ENCODE measurements at regions not wholly inside any gene's neighbourhood (a gene's known extent, or its start where the extent isn't known, plus 50 kb on each side); places are given as distances from the start of the nearest gene placed in this dataset.

DNA sequence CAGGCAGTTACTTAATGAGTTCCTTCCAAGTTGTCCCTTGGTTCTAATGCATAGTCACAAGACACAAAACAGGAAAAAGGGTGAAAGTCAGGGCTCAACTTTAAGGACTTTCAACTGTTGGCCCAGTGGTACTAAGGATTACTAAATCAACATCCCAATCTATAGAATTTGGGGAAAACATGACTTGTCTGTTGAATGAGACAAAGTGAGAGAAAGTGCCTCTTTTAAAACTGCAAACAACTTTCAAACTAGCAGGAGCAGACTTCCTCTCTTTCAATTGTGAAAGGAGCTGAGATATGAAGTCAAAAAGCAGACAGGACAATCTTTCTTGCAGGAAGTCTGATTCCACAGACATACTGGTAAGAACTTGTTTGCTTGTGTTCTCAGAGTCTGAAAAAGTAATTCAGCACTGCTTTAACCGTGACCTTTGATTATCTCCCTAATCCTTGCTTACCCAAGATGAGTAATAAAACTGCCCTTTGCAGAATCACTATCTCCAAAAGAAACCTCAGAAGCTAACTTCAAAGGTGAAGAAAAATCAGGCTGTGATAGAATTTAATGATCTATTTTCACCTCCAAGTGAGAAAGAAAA is 960.7 kb upstream of the RAG2 start:
- no peak for DNase-seq

DNA sequence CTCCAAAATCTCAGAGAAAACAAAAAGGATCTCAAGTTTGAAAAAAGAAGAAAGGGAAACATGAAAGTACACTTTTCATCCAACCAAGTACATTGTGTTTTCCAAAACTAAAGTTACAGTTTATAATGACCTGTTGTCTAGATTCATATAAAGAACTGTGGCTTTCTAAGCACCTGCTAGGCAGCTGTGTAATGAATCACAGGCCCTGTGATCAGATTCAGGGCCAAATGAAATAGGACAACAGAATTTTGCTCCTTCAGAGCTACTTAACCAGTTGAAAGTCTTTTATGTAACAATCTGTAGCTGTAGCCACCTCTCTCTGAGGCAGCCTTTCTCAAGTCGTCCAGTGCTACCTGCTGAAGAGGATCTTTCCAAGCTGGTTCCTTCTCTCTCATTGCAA is 960.0 kb upstream of the RAG2 start:
- no peak for DNase-seq

DNA sequence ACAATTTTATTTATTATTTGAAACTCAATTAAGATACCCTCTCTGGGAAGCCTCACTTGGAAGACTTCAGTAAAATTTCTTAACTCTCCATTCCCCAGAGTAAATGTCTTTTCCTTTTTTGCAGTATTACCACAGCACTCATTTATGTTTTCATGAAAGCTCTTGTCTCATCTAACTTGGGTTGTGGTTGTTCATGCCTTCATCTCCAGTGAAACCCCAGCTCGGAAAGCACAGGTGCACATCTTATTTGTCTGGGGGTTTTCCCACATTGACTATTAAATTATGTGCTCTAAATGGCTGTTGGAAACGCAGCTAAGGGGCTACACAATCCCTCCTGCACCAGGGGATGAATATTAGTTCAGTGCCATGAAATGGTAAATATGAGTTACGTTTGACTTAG is 954.2 kb upstream of the RAG2 start:
- no peak for DNase-seq

- no peak for DNase-seq
Observed at GRCh38 chr11:37544491-37544890, 946.5 kb upstream of the RAG2 start.

- no peak for DNase-seq
Observed at GRCh38 chr11:37533830-37534229, 935.8 kb upstream of the RAG2 start.

- no peak for DNase-seq
Observed at GRCh38 chr11:37533087-37533486, 935.1 kb upstream of the RAG2 start.

DNA sequence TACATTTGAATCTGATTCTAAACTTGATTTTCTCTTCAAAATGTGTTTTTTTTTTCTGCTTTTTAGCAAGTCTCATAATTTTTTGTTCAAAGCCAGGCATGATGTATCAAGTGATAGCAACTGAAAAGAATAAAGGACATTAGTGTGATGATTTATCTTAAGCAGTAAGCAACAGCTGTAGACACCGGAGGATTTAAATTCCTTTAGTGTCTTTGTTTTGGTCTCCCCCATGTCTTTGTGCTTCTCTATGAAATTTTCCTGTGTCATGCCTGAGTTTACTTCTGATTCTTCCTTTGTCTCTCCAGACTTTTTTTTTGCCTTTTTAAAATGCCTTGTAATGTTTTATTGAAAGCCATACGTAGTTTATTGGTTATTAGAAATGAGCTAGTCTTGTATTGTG is 934.2 kb upstream of the RAG2 start:
- DNase-seq = no peak

DNA sequence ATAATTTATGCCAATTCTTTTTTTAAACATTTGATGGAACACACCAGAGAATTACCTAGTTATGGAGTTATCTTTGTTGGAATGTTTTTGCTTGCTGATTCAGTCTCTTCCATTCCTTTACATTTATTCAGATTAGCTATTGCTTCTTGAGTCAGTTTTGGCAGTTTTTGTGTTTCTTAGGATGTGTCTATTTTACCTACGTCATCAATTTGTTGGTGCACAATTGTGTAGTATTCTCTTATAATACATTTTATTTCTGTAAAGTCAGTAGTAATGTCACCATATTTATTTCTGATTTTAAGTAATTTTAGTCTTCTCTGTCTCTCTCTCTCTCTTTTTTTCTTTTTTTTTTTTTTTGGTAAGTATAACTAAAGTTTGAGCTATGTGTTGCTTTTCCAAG is 929.5 kb upstream of the RAG2 start:
- DNase-seq = no peak

- DNase-seq = no peak
Observed at GRCh38 chr11:37525336-37525735, 927.3 kb upstream of the RAG2 start.

- DNase-seq = no peak
Observed at GRCh38 chr11:37519781-37520180, 921.7 kb upstream of the RAG2 start.

GRCh38 chr11:37512156-37512780 is 914.2 kb upstream of the RAG2 start:
- DNase-seq = no peak

DNA sequence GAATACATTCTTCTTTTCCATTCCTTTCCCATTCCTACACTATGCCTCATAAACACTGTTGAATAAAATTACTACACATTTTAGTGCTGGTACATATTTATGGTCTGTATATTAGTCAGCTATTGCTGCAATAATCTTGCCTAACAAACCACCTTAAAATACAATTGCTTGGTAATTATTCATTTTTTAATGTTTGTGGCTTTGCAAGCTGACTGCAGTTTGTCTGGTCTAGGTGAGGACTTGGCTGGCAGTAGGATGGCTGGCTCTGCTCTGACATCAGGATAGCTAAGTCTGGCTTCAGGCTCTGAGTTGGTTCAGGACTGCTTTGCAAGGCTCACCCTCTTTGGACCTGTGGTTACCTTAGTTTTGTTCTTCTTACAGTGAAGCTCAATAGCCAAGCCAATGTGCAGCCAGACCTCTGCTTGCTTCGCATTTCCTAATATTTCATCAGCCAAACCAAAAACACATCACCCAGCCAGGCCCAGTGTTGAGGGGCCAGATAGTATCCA is 913.4 kb upstream of the RAG2 start:
- no peak for DNase-seq

- no peak for DNase-seq
Observed at GRCh38 chr11:37509506-37509905, 911.5 kb upstream of the RAG2 start.

- no peak for DNase-seq
Observed at GRCh38 chr11:37506531-37506930, 908.5 kb upstream of the RAG2 start.

DNA sequence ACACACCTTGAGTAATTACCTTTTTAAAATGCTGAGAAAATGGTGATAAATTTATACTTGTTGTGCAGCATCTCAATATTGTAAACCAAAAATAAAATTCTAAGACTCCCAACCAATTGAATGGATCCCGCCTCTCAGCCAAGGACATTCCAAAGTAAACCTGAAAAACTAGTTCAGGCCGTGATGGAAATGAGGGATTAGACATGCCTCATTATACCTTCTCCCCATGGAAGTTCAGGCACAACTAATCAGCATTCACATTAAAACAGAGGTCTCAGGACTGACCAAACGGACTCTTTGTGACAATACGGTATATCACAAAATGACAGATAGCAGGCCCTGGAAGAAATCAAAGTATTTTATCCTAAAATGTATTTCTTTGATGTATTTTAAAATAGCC is 907.4 kb upstream of the RAG2 start:
- DNase-seq = no peak

DNA sequence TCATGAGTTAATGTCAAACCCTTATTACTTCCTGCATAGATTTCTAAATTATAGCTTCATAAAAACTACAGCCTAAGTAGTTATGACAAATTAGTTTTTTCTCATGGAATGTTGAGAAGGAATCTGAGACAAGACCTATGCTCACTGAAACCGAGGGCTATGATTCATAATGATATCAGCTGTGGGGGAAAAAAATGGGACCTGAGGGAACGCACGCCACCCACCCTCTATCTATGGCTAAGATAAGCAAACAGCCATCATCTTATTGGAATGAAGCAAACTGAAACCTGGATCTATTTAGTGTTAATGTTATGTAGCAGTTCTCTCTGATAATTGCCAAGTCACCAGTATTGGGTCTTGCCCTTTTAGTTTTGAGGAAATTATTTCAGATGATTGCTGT is 906.9 kb upstream of the RAG2 start:
- no peak for DNase-seq

DNA sequence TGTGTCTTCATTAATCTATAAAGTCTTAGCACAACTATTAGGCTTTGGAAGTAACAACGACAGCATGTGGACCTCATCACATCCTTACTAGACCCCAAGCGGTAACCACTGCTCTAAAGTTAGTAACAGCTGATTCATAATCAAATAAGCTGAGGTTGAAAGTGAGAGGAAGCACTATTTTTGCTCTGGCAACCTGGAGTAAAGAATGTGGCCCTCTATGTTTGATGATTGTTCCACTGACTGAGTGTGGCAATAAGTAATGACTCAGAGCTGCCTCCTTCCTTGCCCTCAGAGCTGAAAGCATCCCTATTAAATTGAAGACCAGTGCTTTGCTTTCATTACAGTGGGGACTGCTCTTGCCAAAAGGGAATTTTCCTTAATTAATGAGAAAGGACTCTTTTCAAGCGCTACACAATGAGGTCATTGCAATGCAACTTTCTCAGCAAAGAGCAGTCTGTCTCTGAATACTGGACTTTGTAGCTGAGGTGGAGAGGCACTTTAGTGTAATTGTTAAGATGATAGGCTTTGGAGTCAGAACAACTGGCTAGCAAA is 906.1 kb upstream of the RAG2 start:
- DNase-seq = peak; percentile 3

- no peak for DNase-seq
Observed at GRCh38 chr11:37503411-37504059, 905.5 kb upstream of the RAG2 start.

- peak; percentile 10 for DNase-seq
Observed at GRCh38 chr11:37502202-37502601, 904.2 kb upstream of the RAG2 start.

GRCh38 chr11:37500425-37500824 is 902.4 kb upstream of the RAG2 start:
- DNase-seq = no peak

DNA sequence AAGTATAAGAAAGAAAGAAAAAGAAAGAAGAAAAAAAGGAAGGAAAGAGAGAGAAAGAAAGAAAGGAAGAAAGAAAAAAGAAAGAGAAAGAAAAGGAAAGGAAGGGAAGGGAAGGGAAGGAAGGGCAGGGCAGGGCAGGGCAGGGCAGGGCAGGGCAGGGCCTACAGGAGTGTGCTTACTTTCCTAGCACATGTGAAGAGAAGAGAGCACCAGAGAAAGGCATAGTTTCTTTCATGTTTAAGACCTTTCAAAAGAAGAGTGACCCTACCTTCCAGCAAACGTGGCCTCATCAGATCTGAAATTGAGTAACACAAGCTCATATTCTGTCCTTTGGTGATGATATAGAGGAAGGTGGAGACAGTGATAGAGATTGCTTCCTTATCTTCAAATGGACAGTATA is 899.3 kb upstream of the RAG2 start:
- DNase-seq = no peak

- DNase-seq = no peak
Observed at GRCh38 chr11:37496201-37496600, 898.2 kb upstream of the RAG2 start.

DNA sequence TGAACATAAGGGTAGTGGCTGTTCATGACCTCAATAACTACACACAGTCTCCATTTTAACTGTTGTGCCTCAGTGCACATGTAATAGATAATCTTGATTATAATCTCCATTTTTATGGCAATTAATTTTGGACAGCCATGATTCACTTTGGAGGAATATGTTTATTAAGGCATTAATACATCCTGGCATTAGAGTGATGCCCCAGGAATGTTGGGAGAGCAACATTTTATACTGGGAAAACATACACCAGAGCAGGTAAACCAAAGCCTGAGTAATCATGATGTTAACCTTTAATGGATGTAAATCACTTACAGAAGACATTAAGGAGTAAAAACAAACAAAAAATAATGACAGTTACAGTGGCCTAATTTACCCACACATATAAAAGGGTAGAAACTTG is 886.3 kb upstream of the RAG2 start:
- DNase-seq = no peak

DNA sequence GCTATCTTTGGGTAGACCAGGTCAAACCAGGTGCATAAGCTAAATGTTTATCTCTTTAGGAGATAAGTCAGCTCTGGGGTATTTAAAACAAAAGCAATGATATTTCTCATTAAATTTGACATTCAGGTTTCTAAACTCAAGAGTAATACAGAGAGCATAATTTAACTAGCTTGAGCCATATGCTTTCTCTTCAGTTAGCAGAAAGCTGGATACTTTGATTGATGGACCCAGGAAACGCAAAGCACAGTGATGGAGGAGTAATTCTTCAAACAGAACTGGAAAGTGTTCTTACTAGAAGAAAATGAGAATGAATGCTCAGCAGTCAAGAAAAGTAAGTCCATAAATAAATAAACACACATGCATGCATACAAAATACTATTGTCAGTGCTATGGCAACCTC is 885.7 kb upstream of the RAG2 start:
- DNase-seq = no peak
